Ammon's horn (tissue), 1 donor: ENCODE measurements at regions not wholly inside any gene's neighbourhood (a gene's known extent, or its start where the extent isn't known, plus 50 kb on each side); places are given as distances from the start of the nearest gene placed in this dataset.

Experiments
- DNase-seq: peaks from one replicate; pipeline ENCODE4 v3.0.0-alpha.2; 2016; ENCODE audit warnings: low spot score

DNA sequence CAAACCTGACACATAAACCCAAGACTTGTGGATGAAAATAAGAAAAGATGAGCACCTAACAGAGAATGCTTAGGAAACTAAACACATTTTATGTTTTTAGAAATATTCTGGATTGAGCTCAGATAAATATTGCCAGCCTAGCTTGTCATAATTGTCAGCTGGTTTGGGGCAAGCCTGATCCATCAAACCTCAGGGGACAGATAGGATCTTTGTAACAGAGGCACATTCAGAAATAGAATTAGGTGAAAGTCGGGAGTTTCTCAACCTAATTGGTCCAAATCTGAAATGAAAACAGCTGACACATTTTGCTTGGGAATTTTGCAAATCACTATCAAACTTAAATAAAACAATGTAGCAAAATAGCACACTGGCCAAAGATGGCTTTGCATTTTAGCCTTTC, 503.7 kb downstream of the ANXA1 start:
- no peak for DNase-seq

DNA sequence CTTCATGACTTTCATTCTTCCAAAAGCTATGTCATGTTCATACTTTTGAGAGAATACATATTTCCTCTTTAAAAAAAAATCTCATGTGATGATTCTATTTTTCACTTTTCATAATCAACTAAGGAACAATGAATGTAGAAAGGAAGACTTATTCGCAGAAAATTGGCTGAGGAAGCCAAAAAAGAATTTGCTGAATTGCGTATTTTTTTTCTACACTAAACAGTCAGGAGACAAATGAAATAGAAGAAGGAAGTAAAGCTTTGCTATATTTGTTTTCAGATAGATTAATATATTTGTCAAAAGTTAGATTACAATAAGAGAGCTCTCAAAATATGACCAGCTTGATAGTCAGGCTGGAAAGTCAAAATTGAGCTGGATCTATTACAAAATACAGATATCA, 504.2 kb downstream of the ANXA1 start:
- DNase-seq: no peak

DNA sequence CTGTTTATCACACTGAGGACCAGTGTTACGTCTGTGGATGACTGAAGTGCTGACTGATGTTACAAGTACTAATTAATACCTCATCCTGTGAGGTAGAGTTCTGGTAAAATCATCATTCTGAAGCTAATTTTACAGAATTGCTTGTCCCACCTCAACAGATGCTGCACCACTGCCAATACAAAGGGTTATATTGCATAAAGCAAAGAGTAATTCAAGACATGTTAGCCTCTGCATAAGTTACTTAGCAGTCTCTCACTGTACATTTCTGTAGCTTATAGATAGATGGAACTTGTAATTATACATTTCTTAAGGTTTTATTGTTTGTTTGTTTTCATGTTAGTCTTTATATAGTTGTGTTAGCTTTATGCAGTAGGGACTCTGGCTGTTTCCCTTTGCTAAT, 513.6 kb downstream of the ANXA1 start:
- no peak for DNase-seq

- DNase-seq: no peak
Observed at GRCh38 chr9:73667749-73668148, 516.1 kb downstream of the ANXA1 start.

DNA sequence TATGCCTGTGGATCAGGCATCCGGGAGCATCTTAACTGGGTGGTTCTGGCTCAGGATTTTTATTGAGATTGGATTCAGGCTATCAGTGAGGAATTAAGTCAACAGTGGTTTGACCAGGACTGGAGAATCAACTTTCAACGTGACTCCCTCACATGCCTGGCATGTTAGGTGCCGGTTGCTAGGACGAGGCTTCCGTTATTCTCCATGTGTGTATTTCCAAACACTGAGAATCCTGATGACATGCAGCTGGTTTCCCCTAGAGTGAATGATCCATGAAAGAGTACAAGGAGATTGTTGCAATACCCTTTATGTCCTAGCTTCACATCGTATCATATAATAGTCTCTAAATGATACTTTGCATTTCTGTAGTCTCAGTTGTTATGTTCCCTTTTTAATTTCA, 529.2 kb downstream of the ANXA1 start:
- no peak for DNase-seq

DNA sequence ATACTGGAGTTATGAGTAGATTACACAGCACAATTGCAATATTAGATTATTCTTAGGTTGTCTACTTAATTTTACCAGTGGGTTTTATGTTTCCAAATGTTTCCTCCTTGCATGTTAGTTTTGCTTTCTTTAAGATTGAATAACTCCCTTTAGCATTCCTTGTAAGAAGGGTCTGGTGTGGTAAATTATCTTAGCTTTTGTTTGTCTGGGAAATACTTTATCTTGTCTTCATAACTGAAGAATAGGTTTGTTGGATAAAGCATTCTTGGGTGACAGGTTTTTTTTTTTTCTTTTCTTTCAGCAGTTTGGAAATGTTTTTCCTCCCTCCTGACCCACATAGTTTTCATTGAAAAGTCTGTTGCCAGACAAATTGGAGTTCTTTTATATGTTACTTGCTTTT, 531.1 kb downstream of the ANXA1 start:
- no peak for DNase-seq

DNA sequence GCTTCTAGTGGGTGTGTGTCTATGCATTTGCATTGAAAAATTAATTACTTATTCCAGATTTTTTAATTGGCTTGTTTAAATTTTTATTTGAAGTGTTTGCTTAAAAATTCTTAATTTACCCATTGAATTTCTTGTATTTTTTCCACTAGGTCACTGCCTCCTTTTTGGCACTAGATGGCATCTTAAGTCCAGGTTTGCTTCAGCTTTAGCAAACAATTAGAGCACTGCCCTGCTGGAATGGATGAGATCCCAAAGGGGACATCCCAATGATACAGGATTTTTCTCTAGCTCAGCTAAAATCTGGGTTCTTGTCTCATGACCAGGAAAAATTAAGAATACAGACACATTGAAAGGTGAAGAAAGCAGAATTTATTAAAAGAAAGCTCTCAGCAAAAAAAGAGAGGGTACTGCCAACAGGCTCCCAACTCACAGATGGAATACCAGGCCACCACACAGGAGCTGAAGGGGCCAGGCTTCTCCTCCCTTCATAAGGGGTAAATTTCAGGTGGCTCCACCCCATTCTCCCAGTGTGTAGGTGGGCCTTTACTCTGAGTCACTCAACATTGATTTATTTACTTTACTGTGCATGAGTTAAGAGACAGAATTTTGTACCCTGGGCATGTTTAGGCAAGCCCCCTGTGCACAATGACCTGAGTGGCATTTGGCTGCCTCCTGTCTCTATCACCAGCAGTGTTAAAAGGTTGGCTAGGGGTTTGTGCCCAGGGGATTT, 532.4 kb downstream of the ANXA1 start:
- peak; percentile 12 for DNase-seq

DNA sequence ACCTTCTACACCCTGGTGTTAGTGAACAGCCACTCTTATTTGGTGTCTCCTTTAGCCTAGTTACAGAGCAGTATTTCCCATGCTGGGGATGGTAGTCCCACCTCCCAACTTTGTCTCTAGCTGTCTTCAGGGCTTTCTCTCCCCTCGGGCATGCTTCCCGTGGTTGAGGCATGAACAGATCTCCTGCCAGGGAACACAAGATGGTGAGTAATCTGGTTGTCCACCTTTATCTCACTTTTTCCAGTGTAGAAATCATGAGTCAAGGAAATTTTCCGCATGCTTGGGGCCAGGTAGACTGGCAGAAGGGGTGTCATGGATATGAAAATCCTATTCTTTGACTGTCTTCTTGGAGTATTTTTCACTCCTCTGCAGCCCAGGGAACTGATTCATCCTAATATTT, 532.9 kb downstream of the ANXA1 start:
- no peak for DNase-seq

DNA sequence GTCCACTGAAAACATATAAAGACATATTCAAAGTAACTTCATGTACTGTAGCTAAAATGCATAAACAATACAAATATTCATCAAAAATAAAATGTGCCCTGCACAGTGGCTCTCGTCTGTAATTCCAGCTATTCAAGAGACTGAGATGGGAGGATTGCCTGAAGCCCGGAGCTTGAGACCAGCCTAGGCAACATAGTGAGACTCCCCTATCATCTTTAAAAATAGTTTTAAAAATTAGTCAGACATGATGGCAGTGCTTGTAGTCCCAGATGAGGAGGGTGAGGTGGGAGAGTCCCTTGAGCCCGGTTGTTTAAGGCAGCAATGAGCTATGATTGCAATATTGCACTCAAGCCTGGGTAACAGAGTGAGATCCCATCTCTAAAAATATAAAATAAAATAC, 534.1 kb downstream of the ANXA1 start:
- DNase-seq: no peak

DNA sequence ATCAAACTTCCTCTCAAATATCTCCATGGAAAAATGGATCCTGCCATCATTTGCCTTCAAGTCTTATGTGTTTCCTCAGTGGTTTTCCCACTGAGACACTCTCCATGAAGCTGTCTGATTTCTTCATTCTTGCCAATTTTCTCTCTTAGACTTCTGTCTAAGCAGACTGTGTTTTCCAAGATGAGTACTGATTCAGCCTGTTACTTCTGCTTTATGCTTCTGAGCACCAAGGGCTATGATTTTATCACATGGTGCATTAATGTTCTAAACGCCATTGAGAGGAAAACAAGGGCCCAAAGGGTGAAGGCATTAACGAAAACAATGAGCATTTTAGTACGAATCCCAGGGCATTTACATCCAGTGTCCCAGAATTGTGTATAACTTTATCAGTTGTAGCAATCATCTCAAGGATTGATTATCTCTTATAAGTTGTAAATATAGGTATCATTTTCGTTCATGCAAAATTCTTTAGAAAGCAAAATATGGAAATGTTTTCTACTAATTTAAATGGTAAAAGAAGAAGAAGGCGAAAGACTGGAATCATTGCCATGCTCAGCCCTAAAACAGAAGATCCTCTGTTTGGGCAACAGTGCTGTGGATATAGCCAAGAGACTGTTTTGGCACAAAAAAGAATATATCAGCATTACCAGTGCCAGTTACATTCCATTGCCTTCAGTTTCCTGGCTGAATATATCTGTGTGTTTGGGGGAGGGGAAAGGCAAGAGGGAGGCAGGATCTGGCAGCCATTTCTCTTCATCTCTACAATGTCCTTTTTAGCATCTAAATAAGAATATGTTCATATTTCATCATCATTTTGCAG, 537.6 kb downstream of the ANXA1 start:
- peak; percentile 69 for DNase-seq

- no peak for DNase-seq
Observed at GRCh38 chr9:73701415-73702057, 549.9 kb downstream of the ANXA1 start.

GRCh38 chr9:73714294-73714693, 562.6 kb downstream of the ANXA1 start:
- no peak for DNase-seq

DNA sequence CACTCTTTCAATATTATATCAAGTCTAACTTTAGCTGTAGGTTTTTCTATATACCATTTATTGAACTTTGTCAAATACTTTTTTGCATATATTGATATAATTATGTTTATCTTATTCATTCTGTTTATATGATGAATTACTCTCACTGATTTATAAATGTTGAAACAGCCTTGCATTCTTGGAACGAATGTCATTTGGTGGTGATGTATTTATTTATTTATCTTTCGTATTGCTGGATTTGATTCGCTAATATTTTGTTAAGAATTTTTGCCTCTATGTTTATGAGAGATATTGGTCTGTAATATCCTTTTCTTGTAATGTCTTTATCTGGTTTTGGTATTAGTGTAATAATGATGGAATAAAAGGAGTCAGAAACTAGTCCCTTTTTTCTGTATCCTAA, 563.9 kb downstream of the ANXA1 start:
- DNase-seq: no peak

GRCh38 chr9:73719660-73720059, 568.0 kb downstream of the ANXA1 start:
- DNase-seq: no peak

DNA sequence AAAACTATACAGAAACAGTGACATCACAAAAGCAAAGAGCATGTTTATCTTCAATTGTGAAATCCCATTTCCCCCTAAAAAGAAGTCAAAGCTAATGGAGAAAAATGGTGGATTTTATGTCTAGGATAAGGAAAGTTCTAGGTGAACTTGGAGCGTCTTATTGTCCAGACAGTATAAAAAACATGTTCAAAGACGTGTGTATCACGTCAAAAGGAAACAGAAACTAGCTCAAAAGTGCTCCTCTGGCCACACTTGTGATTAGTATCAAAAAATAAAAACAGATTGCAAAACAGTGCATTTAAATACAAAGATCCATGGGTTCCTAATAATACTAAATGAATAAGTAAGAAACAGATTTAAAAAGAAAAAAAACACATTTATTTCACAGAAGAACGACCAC, 568.9 kb downstream of the ANXA1 start:
- DNase-seq: no peak

DNA sequence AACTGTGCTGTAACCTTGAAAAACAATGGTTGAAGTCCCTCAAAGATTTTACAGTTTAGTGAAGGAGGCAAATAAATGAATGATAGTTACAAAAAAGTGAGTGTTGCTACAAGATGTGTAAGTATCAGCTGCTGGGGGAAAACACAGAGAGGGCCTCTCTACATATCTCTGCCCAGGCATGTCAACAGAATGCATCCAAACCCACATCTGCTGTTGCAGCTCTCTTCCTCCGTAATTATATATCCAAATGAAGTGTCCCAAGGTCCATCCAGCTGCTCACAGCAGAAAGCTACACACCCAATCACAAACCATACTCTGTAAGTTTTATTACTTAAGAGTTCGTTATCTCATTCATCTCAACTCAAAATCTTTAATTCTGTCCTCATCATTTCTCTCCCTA, 584.6 kb downstream of the ANXA1 start:
- no peak for DNase-seq

GRCh38 chr9:73738741-73739530, 587.3 kb downstream of the ANXA1 start:
- no peak for DNase-seq

- DNase-seq: no peak
Observed at GRCh38 chr9:73741316-73741715, 589.7 kb downstream of the ANXA1 start.

- DNase-seq: no peak
Observed at GRCh38 chr9:73742412-73742811, 590.7 kb downstream of the ANXA1 start.

DNA sequence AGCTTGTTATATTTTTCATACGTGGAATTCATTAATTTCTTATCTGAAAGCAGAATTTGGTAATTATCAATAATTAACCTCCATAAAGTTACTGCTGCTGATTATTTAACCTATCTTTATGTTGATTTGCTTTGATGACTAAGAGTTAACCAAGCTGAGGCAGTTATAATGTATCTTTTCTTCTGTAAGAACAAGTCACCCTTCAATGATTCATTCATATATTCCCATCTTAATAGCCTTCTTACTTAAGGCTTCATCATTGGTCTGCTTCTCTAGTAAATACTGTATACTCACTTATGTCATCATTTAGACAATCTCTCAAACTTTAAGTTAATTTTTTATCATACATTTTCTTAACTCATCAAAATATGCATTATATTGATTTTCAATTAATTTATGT, 592.2 kb downstream of the ANXA1 start:
- DNase-seq: no peak

- DNase-seq: no peak
Observed at GRCh38 chr9:73745598-73745997, 593.9 kb downstream of the ANXA1 start.

GRCh38 chr9:73753171-73753570, 601.5 kb downstream of the ANXA1 start:
- DNase-seq: no peak
